ENCODE measurements at regions not wholly inside any gene's neighbourhood (a gene's known extent, or its start where the extent isn't known, plus 50 kb on each side); places are given as distances from the start of the nearest gene placed in this dataset.
"Not testable (repeated sequence)": the region's sequence is repeated elsewhere in the genome, so short reads cannot be mapped to it uniquely, and the experiment has no call there.

- TF ChIP-seq CTCF (IDR thresholded peaks at IDR 0.05 in 8 of 11, conservative IDR thresholded peaks at IDR 0.05 in 3 of 11); POLR2A (IDR thresholded peaks at IDR 0.05); POLR2AphosphoS5 (IDR thresholded peaks at IDR 0.05): not testable (repeated sequence)
These were observed 353.4 kb upstream of the PSMD7 start for GRCh38 chr16:73943184-73943583.

All from spleen (tissue), 7 donors.